22Rv1 (cell line): ENCODE measurements at regions not wholly inside any gene's neighbourhood (a gene's known extent, or its start where the extent isn't known, plus 50 kb on each side); places are given as distances from the start of the nearest gene placed in this dataset.

Source experiments
- H3K27ac ChIP-seq: fragments of 450-650 bp; 2 replicates; pipeline ENCODE4 v1.5.1; 2017
- CTCF ChIP-seq: fragments of 450-650 bp; IDR thresholded peaks from 2 replicates; pipeline ENCODE4 v1.5.1; 2017; ENCODE audit warnings: mild to moderate bottlenecking
- ZFX ChIP-seq: fragments of 450-650 bp; IDR thresholded peaks from 2 replicates; pipeline ENCODE4 v1.6.1; 2017; ENCODE audit warnings: antibody characterized with exemption, borderline replicate concordance

DNA sequence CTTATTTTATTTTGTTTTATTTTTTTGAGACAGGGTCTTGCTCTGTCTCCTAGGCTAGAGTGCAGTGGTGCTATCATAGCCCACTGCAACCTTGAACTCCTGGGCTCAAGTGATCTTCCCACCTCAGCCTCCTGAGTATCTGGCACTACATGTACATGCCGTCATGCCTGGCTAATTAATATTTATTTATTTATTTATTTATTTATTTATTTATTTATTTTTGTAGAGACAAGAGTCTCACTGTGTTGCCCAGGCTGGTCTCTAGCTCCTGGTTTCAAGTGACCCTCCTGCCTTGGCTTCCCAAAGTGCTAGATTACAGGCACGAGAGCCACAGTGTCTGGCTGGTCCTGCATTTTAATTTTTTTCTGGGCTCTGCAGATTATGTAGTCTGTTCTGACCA lies 84.9 kb upstream of the BCOR start:
- TF ChIP-seq CTCF (no peak), ZFX (no peak)
- H3K27ac ChIP-seq = no peak overlapping the region

DNA sequence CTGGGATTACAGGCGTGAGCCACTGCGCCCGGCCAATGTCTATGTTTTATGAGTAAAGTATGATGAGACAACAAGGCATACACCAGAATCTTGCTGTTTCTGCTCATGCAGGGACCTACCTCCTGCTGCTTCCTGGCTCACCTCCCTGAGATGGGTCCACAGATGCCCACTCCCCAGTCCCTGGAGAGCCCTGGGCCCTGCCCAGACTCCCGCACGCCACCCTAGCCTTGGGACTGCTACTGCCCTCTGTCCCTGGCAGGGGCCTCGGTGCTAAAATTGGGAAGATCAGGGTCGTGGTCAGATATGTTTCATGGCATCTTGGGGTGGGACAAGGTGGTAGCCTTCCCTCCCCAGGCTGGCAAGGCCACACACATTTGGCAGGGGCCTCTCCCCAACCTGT lies 84.3 kb upstream of the BCOR start:
- no peak overlapping the region for H3K27ac ChIP-seq
- no peak for TF ChIP-seq ZFX
- no peak for TF ChIP-seq CTCF

DNA sequence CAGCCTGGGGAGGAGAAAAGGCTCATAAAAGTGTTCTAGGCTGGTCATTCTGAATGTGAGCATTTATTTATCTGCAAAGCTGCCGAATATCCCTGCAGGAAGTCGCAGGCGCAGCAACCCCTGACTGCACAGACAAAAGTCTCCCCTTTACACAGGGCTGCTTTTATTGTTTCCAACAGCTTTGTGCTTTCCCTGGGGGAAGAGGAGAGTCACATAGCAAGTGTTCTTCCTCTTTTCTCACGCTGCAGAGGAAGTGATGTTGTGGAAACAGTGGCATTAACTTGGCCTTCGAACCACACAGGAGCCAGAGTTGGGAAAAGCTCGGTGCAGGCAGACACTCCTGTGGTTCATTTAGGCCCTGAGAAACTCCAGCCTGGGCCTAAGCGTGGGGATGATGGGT lies 81.5 kb upstream of the BCOR start:
- no peak overlapping the region for H3K27ac ChIP-seq
- TF ChIP-seq CTCF (no peak), ZFX (no peak)

DNA sequence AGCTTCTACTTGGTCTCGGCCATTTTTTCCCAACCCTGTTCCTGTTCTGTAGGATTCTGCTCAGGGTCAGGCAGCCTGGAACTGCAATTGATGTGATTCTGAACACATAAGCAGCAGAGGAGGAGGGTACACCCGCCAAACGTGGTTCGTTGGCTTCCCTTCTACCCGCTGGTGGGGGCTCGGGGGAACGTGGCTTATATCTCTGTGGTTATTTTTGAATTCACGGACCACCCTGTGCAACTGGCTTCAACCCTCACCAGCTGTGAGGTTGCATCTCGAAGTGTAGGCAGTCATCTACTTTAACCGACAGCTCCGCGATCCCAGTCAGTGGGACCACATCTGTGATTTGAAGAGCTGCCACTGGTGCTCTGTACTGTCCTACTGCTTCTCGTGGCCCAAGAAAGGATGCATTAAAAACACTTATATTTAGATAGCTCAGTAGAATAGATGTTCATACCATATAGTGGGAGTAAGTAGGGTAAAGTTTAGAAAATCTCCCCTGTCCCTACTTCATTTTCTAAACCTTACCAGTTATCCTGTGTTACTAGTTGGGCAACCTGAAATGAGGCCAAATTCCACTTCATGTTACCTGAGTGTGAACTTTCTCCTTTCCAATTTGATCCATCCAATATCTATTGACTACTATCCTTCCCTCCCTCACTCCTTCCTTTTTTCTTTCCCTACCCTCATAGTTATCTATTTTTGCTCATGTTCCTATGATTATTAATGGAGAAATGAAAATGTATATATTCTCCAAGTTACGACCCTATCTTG lies 80.4 kb upstream of the BCOR start:
- peak overlapping the region; percentile 97 for H3K27ac ChIP-seq

GRCh38 chrX:40177489-40177888 lies 79.7 kb upstream of the BCOR start:
- peak overlapping the region; percentile 97 for H3K27ac ChIP-seq
- TF ChIP-seq CTCF (no peak), ZFX (no peak)

More for the DNA sequence above, 80.4 kb upstream of the BCOR start:
- TF ChIP-seq CTCF (no peak), ZFX (no peak)

- H3K27ac ChIP-seq = peak overlapping the region; percentile 97
- no peak for TF ChIP-seq CTCF
- no peak for TF ChIP-seq ZFX
These were observed 79.3 kb upstream of the BCOR start for GRCh38 chrX:40177117-40177430.

- peak overlapping the region; percentile 97 for H3K27ac ChIP-seq
- TF ChIP-seq ZFX (no peak), CTCF (no peak)
These were observed 78.8 kb upstream of the BCOR start for GRCh38 chrX:40176351-40177116.
